Renal pelvis (tissue), 1 donor: ENCODE measurements at regions not wholly inside any gene's neighbourhood (a gene's known extent, or its start where the extent isn't known, plus 50 kb on each side); places are given as distances from the start of the nearest gene placed in this dataset.
A peak's percentile ranks its signal among the peaks of the same experiment; 100 is the strongest.

Experiments
- DNase-seq: peaks from one replicate; pipeline ENCODE4 v3.0.0-alpha.2; 2013

DNA sequence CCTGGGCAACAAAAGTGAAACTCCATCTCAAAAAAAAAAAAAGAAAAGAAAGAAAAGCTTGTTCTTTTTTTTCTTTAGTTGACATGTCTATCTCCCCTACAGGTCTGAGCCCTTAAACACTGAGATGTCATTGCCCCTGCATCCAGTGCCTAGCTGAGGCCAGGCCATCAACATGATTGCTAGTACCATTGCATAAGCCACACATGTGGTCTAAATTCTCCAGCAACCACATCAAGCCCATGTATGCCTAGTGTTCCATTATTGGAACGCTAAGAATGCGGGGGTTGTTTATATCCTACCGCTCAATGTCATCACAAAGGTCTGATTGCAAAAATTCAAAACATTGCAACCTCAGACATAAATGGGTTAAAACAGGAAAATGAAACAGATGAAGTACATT is 62.7 kb downstream of the NPTX2 start:
- no peak for DNase-seq

DNA sequence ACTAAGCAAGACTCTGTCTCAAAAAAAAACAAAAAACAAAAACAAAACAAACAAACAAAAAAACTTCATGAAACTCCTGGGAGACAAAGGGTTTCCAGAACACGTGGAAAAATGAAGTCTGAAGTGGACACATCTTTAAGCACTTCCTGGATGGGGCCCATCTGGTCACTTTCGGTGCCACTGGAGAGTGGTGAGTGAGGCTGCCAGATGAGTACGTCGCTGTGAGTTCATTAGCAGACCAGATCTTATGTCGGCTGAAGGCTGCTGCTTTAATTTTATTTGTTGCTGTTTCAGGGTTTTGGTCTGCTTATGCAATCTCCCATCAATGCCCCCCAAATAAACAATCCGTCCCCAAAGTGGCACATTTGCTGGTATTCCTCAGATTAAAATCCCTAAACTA is 64.4 kb downstream of the NPTX2 start:
- peak; percentile 12 for DNase-seq

DNA sequence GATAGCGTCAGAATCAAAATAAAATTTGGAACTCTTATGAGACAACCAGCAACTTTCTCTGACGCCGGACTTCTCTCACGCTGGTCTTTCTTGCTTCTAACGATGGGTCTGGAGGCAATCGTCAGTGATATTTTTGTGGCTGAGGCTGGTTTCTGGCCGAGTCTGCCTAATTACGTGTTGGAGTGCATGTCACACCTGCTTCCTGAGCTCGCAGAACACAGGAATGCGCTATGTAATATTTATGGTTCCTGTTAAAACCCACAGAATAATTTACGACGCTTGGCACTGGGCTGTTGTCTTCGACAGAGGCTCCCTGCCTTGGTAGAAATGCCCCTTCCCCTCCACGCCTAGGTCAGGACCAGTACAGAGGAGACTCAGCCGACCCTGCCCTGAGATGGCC is 64.9 kb downstream of the NPTX2 start:
- peak; percentile 14 for DNase-seq

DNA sequence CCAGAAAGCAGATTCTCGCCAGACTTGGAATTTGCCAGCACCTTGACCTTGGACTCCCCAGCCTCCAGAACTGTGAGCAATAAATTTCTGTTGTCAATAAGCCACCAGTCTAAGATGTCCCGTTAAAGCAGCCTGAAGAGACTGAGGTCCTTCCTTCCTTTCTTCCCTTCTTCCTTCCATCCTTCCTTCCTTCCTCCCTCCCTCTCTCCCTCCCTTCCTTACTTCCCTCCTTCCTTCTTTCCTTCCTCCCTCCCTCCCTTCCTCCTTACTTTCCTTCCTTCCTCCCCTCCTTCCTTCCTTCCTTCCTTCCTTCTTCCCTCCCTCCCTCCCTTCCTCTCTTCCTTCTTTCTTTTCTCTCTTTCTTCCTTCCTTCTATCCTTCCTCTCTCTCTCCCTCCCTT is 66.4 kb downstream of the NPTX2 start:
- no peak for DNase-seq

DNA sequence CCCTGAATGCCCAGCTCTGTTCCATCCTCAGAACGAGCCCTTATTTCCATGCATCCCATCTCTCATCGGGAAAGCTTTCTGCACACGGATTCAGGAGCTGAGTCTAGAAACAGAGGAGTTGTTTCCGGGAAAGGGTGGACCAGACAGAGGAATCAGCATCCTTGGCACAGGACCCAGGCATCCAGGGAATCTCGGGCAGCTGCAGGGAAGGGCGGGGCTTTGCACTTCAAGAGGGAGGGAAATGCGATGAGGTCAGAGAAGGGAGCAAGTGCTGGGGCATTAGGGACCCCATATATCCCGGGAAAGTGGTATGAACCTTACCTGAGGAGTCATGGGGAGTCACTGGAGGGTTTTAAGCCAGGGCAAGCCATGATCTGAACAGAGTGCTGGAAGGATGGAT is 68.5 kb downstream of the NPTX2 start:
- no peak for DNase-seq

DNA sequence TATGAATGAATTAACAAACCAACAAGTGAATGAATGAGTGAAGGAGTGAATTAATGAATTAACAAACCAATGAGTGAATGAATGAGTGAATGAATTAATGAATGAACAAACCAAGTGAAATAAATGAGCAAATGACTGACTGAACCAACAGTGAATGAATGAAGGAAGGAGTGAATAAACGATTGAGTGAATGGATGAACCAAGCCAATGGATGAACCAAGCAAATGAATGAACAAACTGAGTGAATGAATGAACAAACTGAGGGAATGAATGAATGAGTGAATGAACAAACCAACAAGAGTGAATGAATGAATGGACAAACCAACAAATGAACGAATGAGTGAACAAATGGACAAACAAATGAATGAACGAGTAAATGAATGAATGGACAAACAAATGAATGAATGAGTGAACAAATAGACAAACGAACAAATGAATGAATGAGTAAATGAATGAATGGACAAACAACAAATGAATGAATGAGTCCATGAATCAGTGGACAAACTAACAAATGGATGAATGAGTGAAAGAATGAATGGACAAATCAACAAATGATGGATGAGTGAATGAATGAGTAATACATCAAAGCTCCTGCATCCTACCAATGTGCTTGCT is 69.5 kb downstream of the NPTX2 start:
- no peak for DNase-seq

DNA sequence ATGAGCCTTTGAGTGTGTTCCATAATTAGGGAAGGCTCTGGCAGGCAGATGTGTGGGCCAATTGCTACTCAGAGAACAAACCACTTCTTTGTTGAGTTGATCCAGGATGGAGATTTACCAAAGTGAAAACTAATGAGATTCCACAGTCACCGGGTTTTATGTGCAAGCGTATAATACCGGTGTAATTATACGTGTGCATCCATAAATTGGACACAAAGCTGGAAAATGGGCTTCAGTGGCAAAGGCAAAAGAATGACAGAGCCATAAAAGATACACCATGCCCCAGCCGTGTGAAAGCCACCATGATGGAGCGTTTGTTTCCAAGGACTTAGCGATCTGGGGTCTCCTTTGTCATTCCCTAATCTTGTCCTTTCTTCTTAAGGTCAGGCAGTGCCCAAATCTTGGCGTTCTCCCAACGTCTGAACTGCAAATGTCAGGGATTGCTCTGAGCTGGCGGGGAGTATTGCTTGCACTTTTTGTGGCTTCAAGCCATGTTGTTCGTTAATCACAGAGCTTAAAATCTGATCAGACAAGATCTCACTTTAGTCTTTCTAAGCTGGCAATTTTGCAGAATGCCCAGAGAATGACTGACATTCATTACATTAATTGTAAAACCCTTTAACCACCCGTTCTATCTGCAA is 70.1 kb downstream of the NPTX2 start:
- no peak for DNase-seq

DNA sequence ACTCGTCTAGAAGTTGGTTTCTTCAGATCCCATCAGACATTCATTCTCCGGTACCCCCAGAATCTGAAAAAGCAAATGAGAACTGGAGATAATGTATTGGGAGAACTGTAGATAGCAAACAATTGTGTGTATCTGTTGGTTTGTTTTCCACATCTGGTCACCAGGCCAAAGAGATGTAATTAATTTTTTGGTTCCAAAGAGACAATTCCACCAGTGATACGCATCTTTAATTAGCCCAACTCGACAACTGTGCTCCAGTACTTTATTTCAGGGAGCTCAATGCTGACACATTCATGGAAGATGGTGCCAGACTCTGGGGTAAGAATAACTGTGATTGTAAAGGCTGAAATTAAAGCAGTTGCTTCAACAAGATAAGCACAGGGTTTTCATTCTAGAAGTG is 74.5 kb downstream of the NPTX2 start:
- DNase-seq, result no peak

DNA sequence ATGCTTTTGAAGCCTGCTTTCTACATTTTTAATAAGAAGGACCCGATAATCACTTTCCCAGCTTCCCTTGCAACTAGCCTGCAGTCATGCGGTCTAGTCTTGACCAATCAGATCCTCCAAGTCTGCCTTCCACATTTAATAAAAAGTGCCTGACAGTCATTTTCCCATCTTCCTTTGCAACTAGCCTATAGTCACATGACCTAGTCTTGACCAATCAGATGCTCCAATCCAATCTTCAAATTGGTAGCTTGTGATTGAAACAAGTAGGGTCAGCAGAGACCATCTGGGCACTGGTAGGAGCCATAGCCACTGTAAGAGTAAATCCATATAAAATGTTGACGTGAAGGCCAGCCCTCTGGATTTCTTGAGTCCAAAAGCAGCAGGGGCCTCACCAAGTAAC is 80.0 kb downstream of the NPTX2 start:
- no peak for DNase-seq

DNA sequence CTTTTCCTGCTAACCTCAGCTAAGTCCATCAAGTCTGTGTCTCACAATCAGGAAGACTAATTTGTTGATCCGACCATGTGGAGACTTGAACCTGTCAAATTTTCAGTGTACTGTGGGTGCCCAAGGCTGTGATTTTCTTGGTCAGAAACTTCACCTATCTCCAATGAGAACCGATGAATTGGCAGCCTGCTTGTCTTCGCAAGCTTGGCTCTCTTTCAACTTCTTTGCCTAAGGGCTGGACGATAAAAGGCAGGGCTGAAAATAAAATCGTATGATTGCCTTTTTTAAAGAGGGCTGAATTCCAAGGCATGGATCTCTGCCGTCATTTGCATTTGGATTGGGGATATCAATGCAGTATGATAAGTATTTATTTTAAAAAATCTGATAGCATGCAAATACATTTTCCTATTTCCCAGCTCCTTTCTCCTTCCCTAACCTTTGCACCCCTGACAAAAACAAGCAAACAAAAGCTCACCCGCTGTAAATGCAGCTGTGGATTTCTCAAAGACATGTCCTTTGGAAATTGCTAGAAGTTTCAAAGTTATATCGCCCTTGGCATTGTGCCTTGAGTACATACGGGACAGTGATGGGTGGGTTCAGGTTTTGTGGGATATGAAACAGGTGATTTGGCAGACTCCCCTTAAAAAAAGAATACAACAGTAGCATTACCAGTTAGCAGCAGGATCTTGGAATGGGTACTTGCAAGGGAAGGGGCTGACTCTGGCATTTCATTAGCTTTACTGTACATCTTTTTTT is 80.6 kb downstream of the NPTX2 start:
- DNase-seq, result no peak

DNA sequence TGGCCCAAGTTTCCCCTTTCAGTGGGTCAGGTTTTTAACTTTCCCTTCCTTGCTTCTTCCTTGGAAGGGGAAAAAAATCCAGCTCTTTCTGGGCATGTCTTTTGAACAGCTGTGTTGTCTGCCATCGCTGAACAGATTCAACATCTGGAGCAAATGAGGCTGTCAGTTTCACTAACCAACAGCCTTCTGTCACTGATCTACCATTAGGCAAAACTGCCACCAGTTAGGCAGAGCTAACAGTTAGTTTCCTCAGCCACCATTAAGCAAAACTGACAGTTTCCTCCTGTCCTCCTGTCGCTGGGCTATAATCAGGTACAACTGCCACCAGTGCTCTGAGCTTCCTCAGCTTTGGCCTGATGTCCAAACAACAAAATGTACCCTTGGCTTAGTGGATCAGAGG is 81.9 kb downstream of the NPTX2 start:
- DNase-seq, result no peak

DNA sequence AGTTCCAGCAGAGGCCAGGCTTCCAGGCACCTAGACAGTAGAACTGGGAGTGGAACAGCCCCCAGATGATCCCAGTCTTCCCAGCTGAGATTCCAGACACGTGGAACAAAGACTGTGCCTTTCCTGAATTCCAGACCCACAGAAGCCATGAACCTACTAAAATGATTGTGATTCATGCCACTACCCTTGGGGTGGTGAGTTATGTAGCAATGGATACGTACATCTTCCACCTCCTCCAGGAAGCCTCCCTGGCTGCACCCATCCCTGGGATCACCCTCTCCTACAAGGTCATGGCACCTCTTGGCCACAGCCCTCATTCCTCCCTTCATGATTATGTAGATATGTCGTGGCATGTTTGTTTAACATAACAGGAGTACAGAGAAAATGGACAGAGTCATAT is 83.4 kb downstream of the NPTX2 start:
- DNase-seq, result no peak

DNA sequence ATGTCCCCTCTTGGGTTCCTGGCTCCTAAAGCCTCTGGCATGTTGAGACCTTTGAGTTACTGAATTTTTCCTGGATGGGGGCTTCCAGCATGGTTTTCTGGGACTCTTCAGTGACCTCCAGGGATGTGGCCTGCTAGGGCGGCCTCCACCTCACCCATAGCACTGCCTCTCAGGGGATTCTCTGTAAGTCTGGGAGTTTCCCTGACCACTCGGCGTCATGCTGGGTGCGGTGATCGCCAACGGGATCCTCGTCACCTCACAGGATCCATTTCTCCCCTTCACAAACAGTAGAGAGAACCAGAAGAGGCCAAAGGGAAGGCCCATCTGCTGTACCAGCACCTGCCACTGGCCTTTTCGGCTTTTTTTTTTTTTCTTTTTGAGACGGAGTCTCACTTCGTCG is 84.3 kb downstream of the NPTX2 start:
- DNase-seq, result no peak

DNA sequence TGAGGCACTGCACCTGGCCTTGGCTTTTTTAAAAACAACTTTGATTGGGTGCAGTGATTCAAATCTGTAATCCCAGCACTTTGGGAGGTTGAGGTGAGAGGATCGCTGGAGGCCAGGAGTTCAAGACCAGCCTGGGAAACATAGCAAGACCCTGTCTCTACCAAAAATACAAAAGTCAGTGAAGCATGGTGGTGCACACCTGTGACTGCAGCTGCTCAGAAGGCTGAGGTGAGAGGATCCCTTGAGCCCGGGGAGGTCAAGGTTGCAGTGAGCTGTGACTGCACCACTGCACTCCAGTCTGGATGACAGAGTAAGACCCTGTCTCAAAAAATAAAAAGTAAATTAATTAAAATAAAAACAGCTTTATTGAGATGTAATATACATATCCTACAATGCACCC is 84.9 kb downstream of the NPTX2 start:
- no peak for DNase-seq

DNA sequence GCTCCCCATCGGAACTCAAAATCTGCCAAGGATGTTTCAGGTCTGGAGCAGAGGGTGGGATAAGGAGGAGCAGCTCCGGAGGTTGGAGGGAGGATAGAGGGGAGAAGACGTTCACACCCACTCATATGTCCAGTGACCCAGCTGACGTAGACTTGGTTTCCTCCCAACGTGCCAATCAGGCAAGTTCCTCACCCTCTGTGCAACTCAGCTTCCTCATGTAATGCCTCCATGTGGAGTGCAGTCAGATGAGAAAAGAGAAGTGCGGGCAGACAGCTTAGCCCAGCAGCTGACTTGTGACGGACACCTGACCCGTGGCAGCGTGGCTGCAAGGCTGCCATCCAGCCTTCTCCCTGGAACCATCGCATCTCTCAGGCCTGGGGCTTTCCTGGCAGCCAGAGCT is 86.8 kb downstream of the NPTX2 start:
- DNase-seq, result no peak

DNA sequence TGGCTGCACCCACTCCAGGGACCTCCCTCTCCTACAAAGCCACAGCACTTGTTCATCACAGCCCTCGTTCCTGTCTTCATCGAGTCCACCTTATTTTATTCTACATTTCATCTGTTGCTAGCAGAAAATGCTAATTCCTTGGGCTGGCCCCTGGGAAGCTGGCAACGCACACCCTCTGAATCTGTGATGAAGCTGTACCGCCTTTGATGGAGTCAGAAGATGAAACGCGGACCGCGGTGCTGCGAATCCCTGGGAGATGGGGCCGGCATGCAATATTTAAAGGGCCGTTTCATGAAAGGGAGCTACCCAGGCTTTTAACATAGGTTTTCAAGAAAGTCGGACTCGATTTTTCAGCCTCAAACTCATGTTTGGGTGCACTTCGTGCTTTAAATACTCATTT is 88.5 kb downstream of the NPTX2 start:
- DNase-seq, result no peak

DNA sequence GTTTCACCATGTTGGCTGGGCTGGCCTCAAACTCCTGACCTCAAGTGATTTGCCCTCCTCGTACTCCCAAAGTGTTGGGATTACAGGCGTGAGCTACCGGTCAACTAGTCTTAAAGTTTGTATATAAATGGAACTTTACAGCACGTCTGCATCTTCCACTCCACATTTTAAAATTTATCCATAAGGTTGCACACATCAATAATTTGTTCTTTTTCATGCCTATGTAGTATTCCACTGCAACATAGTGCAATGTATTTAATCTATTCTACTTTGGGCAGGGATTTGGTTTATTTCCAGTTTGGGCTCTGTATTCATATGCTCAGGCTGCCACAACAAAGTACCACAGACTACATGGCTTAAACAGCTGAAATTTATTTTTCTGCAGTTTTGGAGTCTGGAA is 90.0 kb downstream of the NPTX2 start:
- DNase-seq, result no peak

DNA sequence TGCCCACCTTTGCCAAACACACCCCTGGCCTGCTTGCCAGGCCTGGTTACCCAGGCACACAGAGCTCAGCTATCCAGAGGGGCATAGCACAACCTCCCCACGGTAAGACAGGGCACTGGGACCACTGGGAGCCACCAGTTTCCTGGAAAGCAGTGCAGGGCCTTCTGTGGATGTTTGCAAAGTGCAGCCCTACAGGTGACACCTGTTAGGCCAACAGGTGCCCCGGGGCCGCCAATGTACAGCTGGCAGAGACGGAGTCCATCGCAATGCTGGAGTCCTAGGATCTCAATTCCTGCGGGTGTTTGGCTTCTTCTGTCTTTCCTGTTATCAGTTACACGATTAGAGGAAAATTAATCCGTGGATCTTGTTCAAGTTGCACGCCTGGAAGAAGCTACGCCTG is 94.9 kb downstream of the NPTX2 start:
- no peak for DNase-seq

DNA sequence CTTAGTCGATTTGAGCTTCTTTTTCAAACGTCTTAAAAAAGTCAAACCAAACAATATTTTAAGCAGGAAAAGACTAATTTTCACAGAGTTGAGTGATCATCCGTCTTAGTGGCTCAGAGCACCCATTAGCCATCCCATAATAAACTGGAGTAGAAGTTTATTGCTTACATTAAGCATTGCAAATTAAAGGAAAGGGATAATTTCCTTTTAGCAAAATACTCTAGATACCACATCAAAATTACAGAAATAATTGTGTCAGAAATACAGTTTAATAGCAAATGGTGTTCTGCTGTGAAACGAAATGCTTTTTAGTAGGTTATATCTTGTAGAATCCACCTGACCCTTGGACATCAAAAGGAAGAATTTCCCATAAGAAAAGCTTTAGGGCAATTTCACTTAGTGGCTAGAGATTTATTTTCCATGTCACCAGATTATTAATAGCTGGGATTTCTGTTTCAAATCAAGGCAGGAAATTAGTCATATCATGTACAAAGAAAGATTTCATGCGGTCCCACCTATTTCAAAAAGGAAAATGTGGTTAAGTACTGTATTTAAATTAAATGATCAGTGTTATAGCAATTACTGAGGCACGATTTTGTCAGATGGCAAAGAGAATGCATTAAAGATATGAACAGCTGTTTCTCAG is 96.2 kb downstream of the NPTX2 start:
- no peak for DNase-seq

DNA sequence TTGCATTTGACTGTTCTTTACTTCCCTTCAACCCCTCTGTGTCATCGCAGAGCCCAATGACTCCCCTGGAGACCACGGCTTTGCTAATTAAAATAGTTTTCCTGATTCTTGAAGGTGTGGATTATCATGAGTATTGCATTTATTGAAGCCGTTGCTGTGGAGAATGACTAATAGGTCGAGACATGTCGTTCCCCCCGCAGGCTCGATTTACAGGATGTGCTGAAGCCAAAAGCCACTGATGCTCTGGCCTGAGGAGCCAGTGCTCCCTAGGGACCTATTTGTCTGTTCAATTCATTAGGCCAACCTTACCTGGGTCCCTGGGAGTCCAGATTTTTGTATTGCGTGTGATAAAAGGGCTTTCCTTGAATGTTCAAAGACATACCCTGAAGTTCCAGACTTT is 102.3 kb downstream of the NPTX2 start:
- no peak for DNase-seq

DNA sequence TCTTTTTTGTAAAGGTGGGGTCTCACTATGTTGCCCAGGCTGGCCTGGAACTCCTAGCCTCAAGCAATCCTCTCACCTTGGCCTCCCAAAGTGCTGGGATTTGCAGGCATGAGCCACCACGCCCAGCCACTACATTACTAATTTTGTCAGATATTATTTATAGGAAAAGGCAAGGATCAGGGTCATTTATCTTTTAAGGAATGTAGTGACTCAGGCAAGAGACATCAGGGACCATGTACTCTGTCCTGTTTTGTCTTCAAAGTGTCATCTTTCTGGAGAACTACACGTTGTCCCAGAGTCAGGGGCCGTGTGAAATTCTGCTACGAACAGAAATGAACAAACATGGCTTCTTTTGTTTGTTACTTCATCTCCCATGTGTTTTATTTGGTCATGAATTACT is 105.3 kb downstream of the NPTX2 start:
- no peak for DNase-seq

DNA sequence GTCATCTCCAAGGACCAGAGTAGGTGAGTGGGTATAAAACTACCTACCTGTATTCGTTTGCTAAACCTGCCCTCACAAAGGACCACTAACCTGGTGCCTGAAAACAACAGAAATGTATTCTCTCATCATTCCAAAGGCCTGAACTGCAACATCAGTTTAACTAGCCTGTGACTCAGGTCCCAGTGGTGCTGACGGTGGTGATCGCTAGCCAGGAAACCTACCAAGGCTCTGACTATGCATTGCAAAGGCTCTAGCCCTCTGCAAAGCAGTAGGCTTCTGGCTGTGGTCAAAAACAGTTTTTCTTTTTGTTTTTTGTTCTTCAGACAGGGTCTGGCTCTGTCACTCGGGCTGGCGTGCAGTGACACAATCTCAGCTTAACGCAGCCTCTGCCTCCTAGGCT is 107.5 kb downstream of the NPTX2 start:
- DNase-seq, result no peak

DNA sequence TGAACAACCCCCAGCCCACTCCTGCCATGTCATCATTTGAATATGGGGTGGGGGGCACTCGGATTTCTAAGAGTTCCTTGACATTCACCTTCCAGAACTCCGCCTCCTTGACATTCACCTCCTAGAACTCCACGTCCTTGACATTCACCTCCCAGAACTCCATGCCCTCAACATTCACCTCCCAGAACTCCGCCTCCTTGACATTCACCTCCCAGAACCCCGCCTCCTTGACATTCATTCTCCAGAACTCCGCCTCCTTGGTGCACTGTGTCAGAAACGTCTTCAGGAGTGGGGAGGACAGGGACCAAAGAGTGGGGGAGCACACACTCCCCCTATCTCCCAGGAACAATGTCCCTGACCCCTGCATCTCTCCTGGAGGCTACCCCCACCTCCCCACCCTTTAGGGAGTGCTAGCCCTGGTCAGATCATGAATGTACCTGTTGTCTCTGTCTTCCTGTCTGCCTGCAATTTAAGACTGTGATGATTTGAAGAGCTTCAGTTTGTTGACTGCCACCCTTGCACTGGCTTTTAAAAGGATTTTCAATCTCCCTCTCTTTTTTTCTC is 110.1 kb downstream of the NPTX2 start:
- DNase-seq, result no peak
